GM23248 (cell line): ENCODE measurements at regions not wholly inside any gene's neighbourhood (a gene's known extent, or its start where the extent isn't known, plus 50 kb on each side); places are given as distances from the start of the nearest gene placed in this dataset.

ENCODE experiments used
- EZH2 ChIP-seq: fragments of 200-600 bp; sonication (generic); IDR thresholded peaks from 2 replicates; pipeline ENCODE4 v1.6.1; 2018; ENCODE audit warnings: antibody characterized with exemption, mild to moderate bottlenecking; ENCODE audit not compliant: insufficient read depth, poor library complexity, severe bottlenecking
- EZH2phosphoT487 ChIP-seq: fragments of 200-600 bp; sonication (generic); IDR thresholded peaks from 2 replicates; pipeline ENCODE4 v1.6.1; 2018; ENCODE audit warnings: antibody characterized with exemption, moderate library complexity, mild to moderate bottlenecking, low read depth; ENCODE audit not compliant: insufficient read depth

DNA sequence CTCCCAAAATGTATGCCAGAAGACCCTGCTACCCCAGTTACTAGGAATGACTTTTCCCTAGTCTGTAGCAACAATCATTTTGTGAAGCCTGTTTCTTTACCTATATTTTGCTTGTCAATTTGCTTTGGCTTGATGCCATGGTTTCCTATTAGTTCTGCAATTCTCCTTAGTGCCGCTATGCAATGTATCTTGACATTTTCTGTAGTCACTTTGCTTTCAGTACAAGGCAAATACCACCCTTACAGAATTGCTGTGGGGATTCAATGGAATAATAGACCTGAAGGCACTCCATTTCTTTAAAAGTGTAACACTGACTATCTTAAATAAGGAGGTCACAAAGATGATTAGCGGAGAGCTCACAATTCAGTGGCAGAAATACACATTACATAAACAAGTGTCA lies 291.1 kb downstream of the NR2F1-AS1 start:
- TF ChIP-seq EZH2phosphoT487 = no peak
- no peak for TF ChIP-seq EZH2
